Bronchial epithelial cell (primary cell): ENCODE measurements at regions not wholly inside any gene's neighbourhood (a gene's known extent, or its start where the extent isn't known, plus 50 kb on each side); places are given as distances from the start of the nearest gene placed in this dataset.

Experiments
- DNase-seq: peaks from one replicate; pipeline ENCODE4 v3.0.0-alpha.2; 2010; ENCODE audit warnings: low read depth
- FAIRE-seq: peaks from 2 replicates; lab custom pipeline; 2011; peaks lifted over from hg19 to GRCh38; lab: Jason Lieb, UNC
- H3K27me3 ChIP-seq: 2 replicates; pipeline ENCODE4 v1.5.1; 2011; ENCODE audit warnings: low read length; ENCODE audit not compliant: control insufficient read depth, insufficient read depth
- H3K36me3 ChIP-seq: 2 replicates; pipeline ENCODE4 v1.5.1; 2011; ENCODE audit warnings: low read length; ENCODE audit not compliant: control insufficient read depth, insufficient read depth
- H3K4me3 ChIP-seq: 2 replicates; pipeline ENCODE4 v1.5.1; 2011; ENCODE audit warnings: mild to moderate bottlenecking, low read depth, low read length, control low read depth
- CTCF ChIP-seq: IDR thresholded peaks from 2 replicates; pipeline ENCODE4 v1.5.1; 2011; ENCODE audit warnings: mild to moderate bottlenecking, moderate library complexity, low read length, control low read depth, inconsistent platforms; ENCODE audit not compliant: insufficient read depth, severe bottlenecking

GRCh38 chr2:51722311-51722710, 690.4 kb upstream of the NRXN1 start:
- no peak for TF ChIP-seq CTCF
- peak; percentile 92 for DNase-seq
- Histone ChIP-seq H3K4me3 (no peak overlapping the region), H3K27me3 (no peaks in the 10 kb centered on the region), H3K36me3 (no peaks in the 10 kb centered on the region)
- no peak for FAIRE-seq

- H3K4me3 ChIP-seq = no peak overlapping the region
- FAIRE-seq (no peak), DNase-seq (no peak)
- H3K27me3 ChIP-seq = no peaks in the 10 kb centered on the region
- TF ChIP-seq CTCF = no peak
- H3K36me3 ChIP-seq = no peaks in the 10 kb centered on the region
Observed at GRCh38 chr2:51720826-51721225, 688.9 kb upstream of the NRXN1 start.

GRCh38 chr2:51718881-51719280, 686.9 kb upstream of the NRXN1 start:
- Histone ChIP-seq H3K36me3 (no peaks in the 10 kb centered on the region), H3K27me3 (no peaks in the 10 kb centered on the region), H3K4me3 (no peak overlapping the region)
- TF ChIP-seq CTCF = no peak
- no peak for FAIRE-seq
- DNase-seq = peak; percentile 88

GRCh38 chr2:51717312-51717711, 685.4 kb upstream of the NRXN1 start:
- no peak for TF ChIP-seq CTCF
- H3K36me3 ChIP-seq = no peaks in the 10 kb centered on the region
- DNase-seq = peak; percentile 96
- H3K4me3 ChIP-seq = no peak overlapping the region
- FAIRE-seq = no peak
- H3K27me3 ChIP-seq = no peaks in the 10 kb centered on the region

GRCh38 chr2:51711766-51712165, 679.8 kb upstream of the NRXN1 start:
- no peak for DNase-seq
- no peak for FAIRE-seq
- H3K4me3 ChIP-seq = no peak overlapping the region

More at GRCh38 chr2:51711766-51712165, 679.8 kb upstream of the NRXN1 start:
- TF ChIP-seq CTCF = no peak
- H3K27me3 ChIP-seq = no peaks in the 10 kb centered on the region
- no peaks in the 10 kb centered on the region for H3K36me3 ChIP-seq
